H9 (cell line): ENCODE measurements at regions not wholly inside any gene's neighbourhood (a gene's known extent, or its start where the extent isn't known, plus 50 kb on each side); places are given as distances from the start of the nearest gene placed in this dataset.

ENCODE experiments used
- DNase-seq: peaks from one replicate; pipeline ENCODE4 v3.0.0-alpha.2; 2017
- H2AFZ ChIP-seq: one replicate; pipeline ENCODE4 v1.6.1; 2013; ENCODE audit warnings: mild to moderate bottlenecking, low read length, control low read depth, moderate library complexity
- H2AK5ac ChIP-seq: 2 replicates; pipeline ENCODE4 v1.6.1; 2013; ENCODE audit warnings: low read length, control low read depth, mixed read lengths; ENCODE audit not compliant: insufficient read length
- H2BK120ac ChIP-seq: one replicate; pipeline ENCODE4 v1.6.1; 2013; ENCODE audit warnings: low read depth, mild to moderate bottlenecking, low read length, control low read depth, inconsistent platforms; ENCODE audit not compliant: poor library complexity, severe bottlenecking
- H2BK12ac ChIP-seq: 2 replicates; pipeline ENCODE4 v1.6.1; 2013; ENCODE audit warnings: low read length, control low read depth, mixed read lengths, low read depth; ENCODE audit not compliant: insufficient read length
- H2BK15ac ChIP-seq: 2 replicates; pipeline ENCODE4 v1.6.1; 2013; ENCODE audit warnings: low read depth, low read length, control low read depth
- H2BK20ac ChIP-seq: one replicate; pipeline ENCODE4 v1.6.1; 2013; ENCODE audit warnings: low read depth, mild to moderate bottlenecking, low read length, control low read depth, inconsistent platforms; ENCODE audit not compliant: poor library complexity, severe bottlenecking
- H2BK5ac ChIP-seq: 2 replicates; pipeline ENCODE4 v1.6.1; 2013; ENCODE audit warnings: low read length, control low read depth, mixed read lengths; ENCODE audit not compliant: insufficient read length
- H3K14ac ChIP-seq: 2 replicates; pipeline ENCODE4 v1.6.1; 2013; ENCODE audit warnings: low read length, control low read depth; ENCODE audit not compliant: insufficient read depth
- H3K18ac ChIP-seq: 2 replicates; pipeline ENCODE4 v1.6.1; 2013; ENCODE audit warnings: low read depth, mild to moderate bottlenecking, mixed read lengths, low read length, control low read depth; ENCODE audit not compliant: insufficient read length
- H3K23ac ChIP-seq: 2 replicates; pipeline ENCODE4 v1.6.1; 2013; ENCODE audit warnings: low read length, control low read depth, mixed read lengths, low read depth; ENCODE audit not compliant: insufficient read length
- H3K23me2 ChIP-seq: 2 replicates; pipeline ENCODE4 v1.6.1; 2013; ENCODE audit warnings: low read depth, mild to moderate bottlenecking, mixed read lengths, low read length, control low read depth; ENCODE audit not compliant: insufficient read length, poor library complexity, severe bottlenecking
- H3K27ac ChIP-seq: 2 replicates; pipeline ENCODE4 v1.5.1; 2013; ENCODE audit warnings: low read length, control low read depth, mixed read lengths, low read depth; ENCODE audit not compliant: insufficient read length
- H3K27me3 ChIP-seq: 2 replicates; pipeline ENCODE4 v1.6.1; 2013; ENCODE audit warnings: low read length, control low read depth, inconsistent platforms; ENCODE audit not compliant: insufficient read depth
- H3K4ac ChIP-seq: 2 replicates; pipeline ENCODE4 v1.6.1; 2013; ENCODE audit warnings: low read depth, mild to moderate bottlenecking, control low read depth, inconsistent platforms, low read length, moderate library complexity
- H3K4me1 ChIP-seq: 2 replicates; pipeline ENCODE4 v1.6.1; 2013; ENCODE audit warnings: low read length, control low read depth, inconsistent platforms; ENCODE audit not compliant: insufficient read depth
- H3K4me2 ChIP-seq: 2 replicates; pipeline ENCODE4 v1.6.1; 2013; ENCODE audit warnings: low read length, control low read depth, mixed read lengths; ENCODE audit not compliant: insufficient read length, insufficient read depth
- H3K56ac ChIP-seq: 2 replicates; pipeline ENCODE4 v1.6.1; 2013; ENCODE audit warnings: low read depth, mild to moderate bottlenecking, mixed read lengths, low read length, control low read depth; ENCODE audit not compliant: insufficient read length
- H3K79me1 ChIP-seq: 2 replicates; pipeline ENCODE4 v1.6.1; 2013; ENCODE audit warnings: low read depth, mild to moderate bottlenecking, moderate library complexity, low read length, control low read depth, inconsistent platforms; ENCODE audit not compliant: insufficient read depth, poor library complexity, severe bottlenecking
- H3K79me2 ChIP-seq: 2 replicates; pipeline ENCODE4 v1.6.1; 2013; ENCODE audit warnings: low read length, control low read depth, inconsistent platforms; ENCODE audit not compliant: insufficient read depth
- H3K9ac ChIP-seq: 2 replicates; pipeline ENCODE4 v1.6.1; 2013; ENCODE audit warnings: low read length, control low read depth, mixed read lengths; ENCODE audit not compliant: insufficient read length; ENCODE audit errors: extremely low read depth
- H3K9me3 ChIP-seq: one replicate; pipeline ENCODE4 v1.6.1; 2013; ENCODE audit warnings: low read depth, low read length, inconsistent platforms; ENCODE audit not compliant: control insufficient read depth
- H3T11ph ChIP-seq: one replicate; pipeline ENCODE4 v1.6.1; 2013; ENCODE audit warnings: mild to moderate bottlenecking, low read length, control low read depth, inconsistent platforms
- H4K20me1 ChIP-seq: one replicate; pipeline ENCODE4 v1.6.1; 2013; ENCODE audit not compliant: control insufficient read depth, insufficient read length, insufficient read depth
- H4K5ac ChIP-seq: 2 replicates; pipeline ENCODE4 v1.6.1; 2013; ENCODE audit warnings: low read depth, mild to moderate bottlenecking, mixed read lengths, low read length, control low read depth; ENCODE audit not compliant: insufficient read length
- H4K8ac ChIP-seq: replicated peaks from 2 replicates; pipeline ENCODE4 v1.6.1; 2013; ENCODE audit warnings: low read length, control low read depth, mixed read lengths, low read depth; ENCODE audit not compliant: insufficient read length
- H4K91ac ChIP-seq: 2 replicates; pipeline ENCODE4 v1.6.1; 2013; ENCODE audit warnings: low read depth, mild to moderate bottlenecking, moderate library complexity, mixed read lengths, low read length, control low read depth; ENCODE audit not compliant: insufficient read length
- H3K27ac Mint-ChIP-seq, 3 experiments: 2 replicates in 2 of 3; 3 replicates in 1 of 3; pipeline ENCODE4 v1.8.0; 2020 to 2021; ENCODE audit warnings: mixed read lengths in 3 of 3, mild to moderate bottlenecking in 1 of 3, moderate library complexity in 1 of 3
- H3K27me3 Mint-ChIP-seq: 2 replicates; pipeline ENCODE4 v1.8.0; 2021; ENCODE audit warnings: low read depth, mild to moderate bottlenecking, moderate library complexity, mixed read lengths
- H3K36me3 Mint-ChIP-seq, 3 experiments: 2 replicates in 2 of 3; 3 replicates in 1 of 3; pipeline ENCODE4 v1.8.0; 2020 to 2021; ENCODE audit warnings: low read depth in 3 of 3, mixed read lengths in 3 of 3; ENCODE audit not compliant: insufficient read depth in 1 of 3
- H3K4me1 Mint-ChIP-seq, 2 experiments: 2 replicates each; pipeline ENCODE4 v1.8.0; 2020; ENCODE audit warnings: mixed read lengths in 2 of 2
- H3K4me3 Mint-ChIP-seq, 2 experiments: 2 replicates in 1 of 2; 3 replicates in 1 of 2; pipeline ENCODE4 v1.8.0; 2020 to 2021; ENCODE audit warnings: mild to moderate bottlenecking in 2 of 2, mixed read lengths in 2 of 2, moderate library complexity in 1 of 2
- H3K9me3 Mint-ChIP-seq, 2 experiments: 2 replicates in 1 of 2; 3 replicates in 1 of 2; pipeline ENCODE4 v1.8.0; 2020; ENCODE audit warnings: mild to moderate bottlenecking in 2 of 2, mixed read lengths in 2 of 2, moderate library complexity in 1 of 2
- CTCF ChIP-seq: fragments of 200-600 bp; sonication (generic); conservative IDR thresholded peaks from 3 replicates; pipeline ENCODE4 v1.8.0; 2021; ENCODE audit warnings: antibody characterized with exemption, mild to moderate bottlenecking
- WGBS: extraction: QIAGEN DNeasy Blood & Tissue Kit; methylation state at CpG from one replicate; pipeline ENCODE4 v1.1.7; 2013; ENCODE audit warnings: missing lambda C conversion rate, low lambda C conversion rate, mixed read lengths; ENCODE audit not compliant: insufficient read length; ENCODE audit errors: extremely low coverage; 5-methylcytosine and 5-hydroxymethylcytosine counted together

- H3K14ac ChIP-seq: no peak overlapping the region
- H3K36me3 Mint-ChIP-seq: no peaks in the 10 kb centered on the region; a peak in 1 of 7 replicates
- H3K23me2 ChIP-seq: no peaks in the 10 kb centered on the region
- H4K91ac ChIP-seq: no peak overlapping the region
- H3K9ac ChIP-seq: no peak overlapping the region
- H3T11ph ChIP-seq: no peak overlapping the region
- no peak overlapping the region for H2BK120ac ChIP-seq
- TF ChIP-seq CTCF: no peak
- no peaks in the 10 kb centered on the region for H3K79me1 ChIP-seq
- WGBS: no CpG with 5 or more reads among the region's 2 CpGs
- no peak overlapping the region for H3K56ac ChIP-seq
- H3K27ac ChIP-seq: no peak overlapping the region
- no peak overlapping the region for H2BK15ac ChIP-seq
- no peak overlapping the region for H4K5ac ChIP-seq
- H3K27me3 ChIP-seq: no peaks in the 10 kb centered on the region
- no peaks in the 10 kb centered on the region for H4K20me1 ChIP-seq
- H3K4me3 Mint-ChIP-seq: no peak overlapping the region
- no peak overlapping the region for H3K23ac ChIP-seq
- H3K27me3 Mint-ChIP-seq: no peaks in the 10 kb centered on the region
- peaks cover 0 to 4% of the 10 kb centered on the region in 2 experiments; a peak in 2 of 4 replicates for H3K4me1 Mint-ChIP-seq
- no peak overlapping the region for H4K8ac ChIP-seq
- no peaks in the 10 kb centered on the region for H3K79me2 ChIP-seq
- no peak overlapping the region for H3K18ac ChIP-seq
- H2AK5ac ChIP-seq: no peak overlapping the region
- H3K9me3 Mint-ChIP-seq: no peaks in the 10 kb centered on the region
- no peak for DNase-seq
- H2BK20ac ChIP-seq: no peak overlapping the region
- no peak overlapping the region for H2BK12ac ChIP-seq
- no peak overlapping the region for H2AFZ ChIP-seq
- H3K4ac ChIP-seq: no peak overlapping the region
- H3K4me1 ChIP-seq: no peaks in the 10 kb centered on the region
- H3K27ac Mint-ChIP-seq: no peak overlapping the region
- H2BK5ac ChIP-seq: no peak overlapping the region
- H3K4me2 ChIP-seq: no peak overlapping the region
- no peaks in the 10 kb centered on the region for H3K9me3 ChIP-seq
These were observed 565.7 kb downstream of the PYDC2 start for GRCh38 chr3:192026661-192027060.
